D721Med (cell line): ENCODE measurements at regions not wholly inside any gene's neighbourhood (a gene's known extent, or its start where the extent isn't known, plus 50 kb on each side); places are given as distances from the start of the nearest gene placed in this dataset.

ENCODE experiments used
- DNase-seq: peaks from one replicate; pipeline ENCODE4 v3.0.0; 2011; ENCODE audit warnings: low spot score; ENCODE audit not compliant: insufficient read length
- FAIRE-seq: peaks from 2 replicates; lab custom pipeline; 2011; peaks lifted over from hg19 to GRCh38; lab: Jason Lieb, UNC
- CTCF ChIP-seq: IDR thresholded peaks from 2 replicates; pipeline ENCODE4 v1.5.1; 2012; ENCODE audit warnings: mild to moderate bottlenecking, control low read depth; ENCODE audit not compliant: insufficient read depth; ENCODE audit errors: missing control alignments

- FAIRE-seq (no peak), DNase-seq (no peak)
Observed at GRCh38 chr4:107299646-107300045, 263.5 kb upstream of the DKK2 start.

GRCh38 chr4:107292979-107293378 lies 256.9 kb upstream of the DKK2 start:
- no peak for DNase-seq
- TF ChIP-seq CTCF: no peak

More at GRCh38 chr4:107299646-107300045, 263.5 kb upstream of the DKK2 start:
- TF ChIP-seq CTCF: no peak

GRCh38 chr4:107283587-107284559 lies 247.8 kb upstream of the DKK2 start:
- no peak for TF ChIP-seq CTCF
- no peak for FAIRE-seq
- DNase-seq: no peak

More at GRCh38 chr4:107292979-107293378, 256.9 kb upstream of the DKK2 start:
- FAIRE-seq: no peak

GRCh38 chr4:107279733-107280132 lies 243.6 kb upstream of the DKK2 start:
- TF ChIP-seq CTCF: no peak
- FAIRE-seq (no peak), DNase-seq (no peak)

GRCh38 chr4:107278791-107279483 lies 242.8 kb upstream of the DKK2 start:
- FAIRE-seq: no peak
- DNase-seq: no peak
- TF ChIP-seq CTCF: no peak

GRCh38 chr4:107276052-107276451 lies 239.9 kb upstream of the DKK2 start:
- DNase-seq: no peak
- no peak for FAIRE-seq
- no peak for TF ChIP-seq CTCF
